ENCODE measurements at regions not wholly inside any gene's neighbourhood (a gene's known extent, or its start where the extent isn't known, plus 50 kb on each side); places are given as distances from the start of the nearest gene placed in this dataset.
"Not testable (repeated sequence)": the region's sequence is repeated elsewhere in the genome, so short reads cannot be mapped to it uniquely, and the experiment has no call there.

- TF ChIP-seq, protein P1, sequence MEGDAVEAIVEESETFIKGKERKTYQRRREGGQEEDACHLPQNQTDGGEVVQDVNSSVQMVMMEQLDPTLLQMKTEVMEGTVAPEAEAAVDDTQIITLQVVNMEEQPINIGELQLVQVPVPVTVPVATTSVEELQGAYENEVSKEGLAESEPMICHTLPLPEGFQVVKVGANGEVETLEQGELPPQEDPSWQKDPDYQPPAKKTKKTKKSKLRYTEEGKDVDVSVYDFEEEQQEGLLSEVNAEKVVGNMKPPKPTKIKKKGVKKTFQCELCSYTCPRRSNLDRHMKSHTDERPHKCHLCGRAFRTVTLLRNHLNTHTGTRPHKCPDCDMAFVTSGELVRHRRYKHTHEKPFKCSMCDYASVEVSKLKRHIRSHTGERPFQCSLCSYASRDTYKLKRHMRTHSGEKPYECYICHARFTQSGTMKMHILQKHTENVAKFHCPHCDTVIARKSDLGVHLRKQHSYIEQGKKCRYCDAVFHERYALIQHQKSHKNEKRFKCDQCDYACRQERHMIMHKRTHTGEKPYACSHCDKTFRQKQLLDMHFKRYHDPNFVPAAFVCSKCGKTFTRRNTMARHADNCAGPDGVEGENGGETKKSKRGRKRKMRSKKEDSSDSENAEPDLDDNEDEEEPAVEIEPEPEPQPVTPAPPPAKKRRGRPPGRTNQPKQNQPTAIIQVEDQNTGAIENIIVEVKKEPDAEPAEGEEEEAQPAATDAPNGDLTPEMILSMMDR (IDR thresholded peaks at IDR 0.05): not testable (repeated sequence)
- not testable (repeated sequence) for TF ChIP-seq POLR2A (IDR thresholded peaks at IDR 0.05)
Measured at GRCh38 chr4:159934602-159935001, 831.7 kb downstream of the RAPGEF2 start.

All from lower leg skin (tissue), 3 donors.